Left hindlimb (tissue), 1 donor: ENCODE measurements at regions not wholly inside any gene's neighbourhood (a gene's known extent, or its start where the extent isn't known, plus 50 kb on each side); places are given as distances from the start of the nearest gene placed in this dataset.

Source experiments
- DNase-seq: peaks from one replicate; pipeline ENCODE4 v3.0.0-alpha.2; 2018

- DNase-seq = no peak
Measured at GRCh38 chr7:112877691-112878460, 87.7 kb upstream of the TMEM168 start.

- no peak for DNase-seq
Measured at GRCh38 chr7:112876877-112877276, 86.7 kb upstream of the TMEM168 start.

GRCh38 chr7:112874909-112875308 is 84.7 kb upstream of the TMEM168 start:
- DNase-seq = no peak

GRCh38 chr7:112873831-112874553 is 83.8 kb upstream of the TMEM168 start:
- DNase-seq = no peak

- DNase-seq = no peak
Measured at GRCh38 chr7:112869111-112869774, 79.0 kb upstream of the TMEM168 start.

GRCh38 chr7:112868609-112869008 is 78.4 kb upstream of the TMEM168 start:
- no peak for DNase-seq

- DNase-seq = no peak
Measured at GRCh38 chr7:112866424-112866823, 76.2 kb upstream of the TMEM168 start.

GRCh38 chr7:112864380-112864779 is 74.2 kb upstream of the TMEM168 start:
- no peak for DNase-seq

- DNase-seq = no peak
Measured at GRCh38 chr7:112858838-112859237, 68.6 kb upstream of the TMEM168 start.

- DNase-seq = no peak
Measured at GRCh38 chr7:112855227-112855626, 65.0 kb upstream of the TMEM168 start.

- DNase-seq = no peak
Measured at GRCh38 chr7:112854169-112854568, 64.0 kb upstream of the TMEM168 start.

GRCh38 chr7:112853422-112853821 is 63.2 kb upstream of the TMEM168 start:
- no peak for DNase-seq

- DNase-seq = no peak
Measured at GRCh38 chr7:112843151-112843550, 53.0 kb upstream of the TMEM168 start.
